ENCODE measurements at regions not wholly inside any gene's neighbourhood (a gene's known extent, or its start where the extent isn't known, plus 50 kb on each side); places are given as distances from the start of the nearest gene placed in this dataset.
A peak's percentile ranks its signal among the peaks of the same experiment; 100 is the strongest.

GRCh38 chr11:15779518-15779917 lies 576.8 kb downstream of the SOX6 start:
- no peak for DNase-seq

GRCh38 chr11:15780382-15780781 lies 576.0 kb downstream of the SOX6 start:
- DNase-seq = no peak

- DNase-seq = no peak
Measured at GRCh38 chr11:15780837-15781236, 575.5 kb downstream of the SOX6 start.

- DNase-seq = no peak
Measured at GRCh38 chr11:15783619-15784018, 572.7 kb downstream of the SOX6 start.

GRCh38 chr11:15793043-15793996 lies 563.0 kb downstream of the SOX6 start:
- DNase-seq = peak; percentile 72 to 92

GRCh38 chr11:15794361-15795150 lies 561.8 kb downstream of the SOX6 start:
- no peak for DNase-seq

- DNase-seq = no peak
Measured at GRCh38 chr11:15795378-15795777, 561.0 kb downstream of the SOX6 start.

- peak; percentile 94 for DNase-seq
Measured at GRCh38 chr11:15800111-15800800, 556.1 kb downstream of the SOX6 start.

- DNase-seq = no peak
Measured at GRCh38 chr11:15801126-15801525, 555.2 kb downstream of the SOX6 start.

- no peak for DNase-seq
Measured at GRCh38 chr11:15801616-15802015, 554.7 kb downstream of the SOX6 start.

- DNase-seq = no peak
Measured at GRCh38 chr11:15805726-15806125, 550.6 kb downstream of the SOX6 start.

- no peak for DNase-seq
Measured at GRCh38 chr11:15806217-15806616, 550.1 kb downstream of the SOX6 start.

- DNase-seq = no peak
Measured at GRCh38 chr11:15807827-15808226, 548.5 kb downstream of the SOX6 start.

- no peak for DNase-seq
Measured at GRCh38 chr11:15810082-15810481, 546.3 kb downstream of the SOX6 start.

GRCh38 chr11:15810525-15810924 lies 545.8 kb downstream of the SOX6 start:
- no peak for DNase-seq

- peak; percentile 42 to 73 for DNase-seq
Measured at GRCh38 chr11:15815246-15816195, 540.8 kb downstream of the SOX6 start.

GRCh38 chr11:15816260-15816871 lies 540.0 kb downstream of the SOX6 start:
- DNase-seq = peak; percentile 87 to 92

- DNase-seq = no peak
Measured at GRCh38 chr11:15817001-15817400, 539.3 kb downstream of the SOX6 start.

GRCh38 chr11:15818132-15818842 lies 538.1 kb downstream of the SOX6 start:
- DNase-seq = no peak

- peak; percentile 56 to 69 for DNase-seq
Measured at GRCh38 chr11:15819679-15820286, 536.6 kb downstream of the SOX6 start.
